Adipocyte (in vitro differentiated cells): ENCODE measurements at regions not wholly inside any gene's neighbourhood (a gene's known extent, or its start where the extent isn't known, plus 50 kb on each side); places are given as distances from the start of the nearest gene placed in this dataset.

Experiments
- DNase-seq: peaks from one replicate; pipeline ENCODE4 v3.0.0-alpha.2; 2015; ENCODE audit warnings: low read depth
- H3K27me3 ChIP-seq: replicated peaks from 2 replicates; pipeline ENCODE4 v1.7.0; 2013; ENCODE audit warnings: mild to moderate bottlenecking, low read length, moderate library complexity; ENCODE audit not compliant: control insufficient read depth, insufficient read depth
- H3K36me3 ChIP-seq: 2 replicates; pipeline ENCODE4 v1.7.0; 2013; ENCODE audit warnings: low read length, mild to moderate bottlenecking, moderate library complexity; ENCODE audit not compliant: control insufficient read depth, insufficient read depth, severe bottlenecking
- H3K4me1 ChIP-seq: 2 replicates; pipeline ENCODE4 v1.7.0; 2013; ENCODE audit warnings: mild to moderate bottlenecking, low read length, moderate library complexity; ENCODE audit not compliant: control insufficient read depth, insufficient read depth
- H3K4me3 ChIP-seq: 2 replicates; pipeline ENCODE4 v1.7.0; 2013; ENCODE audit warnings: mild to moderate bottlenecking, low read length, moderate library complexity
- H3K9ac ChIP-seq: 2 replicates; pipeline ENCODE4 v1.7.0; 2013; ENCODE audit warnings: mild to moderate bottlenecking, low read length, moderate library complexity
- H3K9me3 ChIP-seq: 2 replicates; pipeline ENCODE4 v1.7.0; 2013; ENCODE audit warnings: mild to moderate bottlenecking, low read length, moderate library complexity; ENCODE audit not compliant: control insufficient read depth

- Histone ChIP-seq H3K4me3 (no peak overlapping the region), H3K36me3 (no peaks in the 10 kb centered on the region), H3K4me1 (no peaks in the 10 kb centered on the region), H3K9ac (no peak overlapping the region), H3K27me3 (no peaks in the 10 kb centered on the region), H3K9me3 (peaks cover 3% of the 10 kb centered on the region)
- DNase-seq, result no peak
Observed at GRCh38 chr13:108036411-108036932, 178.9 kb downstream of the LIG4 start.

- peaks cover 3% of the 10 kb centered on the region for H3K9me3 ChIP-seq
- no peak overlapping the region for H3K4me3 ChIP-seq
- no peaks in the 10 kb centered on the region for H3K27me3 ChIP-seq
- H3K36me3 ChIP-seq, result no peaks in the 10 kb centered on the region
- H3K9ac ChIP-seq, result no peak overlapping the region
- no peak for DNase-seq
- H3K4me1 ChIP-seq, result no peaks in the 10 kb centered on the region
Observed at GRCh38 chr13:108034909-108035410, 180.4 kb downstream of the LIG4 start.

GRCh38 chr13:108033800-108034707 is 181.3 kb downstream of the LIG4 start:
- DNase-seq, result no peak
- no peak overlapping the region for H3K4me3 ChIP-seq
- no peak overlapping the region for H3K9ac ChIP-seq
- H3K27me3 ChIP-seq, result no peaks in the 10 kb centered on the region
- H3K9me3 ChIP-seq, result peaks cover 3% of the 10 kb centered on the region
- H3K4me1 ChIP-seq, result no peaks in the 10 kb centered on the region
- no peaks in the 10 kb centered on the region for H3K36me3 ChIP-seq

GRCh38 chr13:108031865-108032264 is 183.5 kb downstream of the LIG4 start:
- Histone ChIP-seq H3K27me3 (no peaks in the 10 kb centered on the region), H3K9ac (no peak overlapping the region), H3K4me3 (no peak overlapping the region), H3K9me3 (peaks cover 3% of the 10 kb centered on the region), H3K36me3 (no peaks in the 10 kb centered on the region), H3K4me1 (no peaks in the 10 kb centered on the region)
- no peak for DNase-seq

- Histone ChIP-seq H3K9me3 (peaks cover 6% of the 10 kb centered on the region), H3K4me1 (no peaks in the 10 kb centered on the region), H3K9ac (no peak overlapping the region), H3K4me3 (no peak overlapping the region), H3K36me3 (no peaks in the 10 kb centered on the region), H3K27me3 (no peaks in the 10 kb centered on the region)
- DNase-seq, result no peak
Observed at GRCh38 chr13:108030769-108031168, 184.6 kb downstream of the LIG4 start.

- Histone ChIP-seq H3K4me1 (no peaks in the 10 kb centered on the region), H3K36me3 (no peaks in the 10 kb centered on the region)
Observed at GRCh38 chr13:108026680-108027410, 188.5 kb downstream of the LIG4 start.

GRCh38 chr13:108020027-108020426 is 195.3 kb downstream of the LIG4 start:
- Histone ChIP-seq H3K4me1 (no peaks in the 10 kb centered on the region), H3K27me3 (no peaks in the 10 kb centered on the region), H3K9ac (no peak overlapping the region), H3K9me3 (peaks cover 9% of the 10 kb centered on the region), H3K4me3 (no peak overlapping the region), H3K36me3 (no peaks in the 10 kb centered on the region)
- no peak for DNase-seq

More at GRCh38 chr13:108026680-108027410, 188.5 kb downstream of the LIG4 start:
- H3K27me3 ChIP-seq, result no peaks in the 10 kb centered on the region
- no peak overlapping the region for H3K9ac ChIP-seq
- H3K4me3 ChIP-seq, result no peak overlapping the region
- H3K9me3 ChIP-seq, result peaks cover 3% of the 10 kb centered on the region
- DNase-seq, result no peak

GRCh38 chr13:108018371-108018870 is 196.9 kb downstream of the LIG4 start:
- Histone ChIP-seq H3K27me3 (no peaks in the 10 kb centered on the region), H3K36me3 (no peaks in the 10 kb centered on the region), H3K9me3 (peaks cover 12% of the 10 kb centered on the region), H3K9ac (no peak overlapping the region), H3K4me3 (no peak overlapping the region), H3K4me1 (no peaks in the 10 kb centered on the region)
- no peak for DNase-seq

- Histone ChIP-seq H3K36me3 (no peaks in the 10 kb centered on the region), H3K27me3 (no peaks in the 10 kb centered on the region), H3K4me1 (no peaks in the 10 kb centered on the region), H3K9ac (no peak overlapping the region), H3K4me3 (no peak overlapping the region), H3K9me3 (no peaks in the 10 kb centered on the region)
- DNase-seq, result no peak
Observed at GRCh38 chr13:108006619-108007018, 208.7 kb downstream of the LIG4 start.

- H3K27me3 ChIP-seq, result no peaks in the 10 kb centered on the region
- H3K4me3 ChIP-seq, result no peak overlapping the region
- no peaks in the 10 kb centered on the region for H3K9me3 ChIP-seq
- no peak for DNase-seq
- no peaks in the 10 kb centered on the region for H3K4me1 ChIP-seq
- no peak overlapping the region for H3K9ac ChIP-seq
- no peaks in the 10 kb centered on the region for H3K36me3 ChIP-seq
Observed at GRCh38 chr13:108005231-108005630, 210.1 kb downstream of the LIG4 start.

GRCh38 chr13:108003626-108004025 is 211.7 kb downstream of the LIG4 start:
- H3K9ac ChIP-seq, result no peak overlapping the region
- H3K27me3 ChIP-seq, result no peaks in the 10 kb centered on the region
- no peak overlapping the region for H3K4me3 ChIP-seq
- no peak for DNase-seq
- no peaks in the 10 kb centered on the region for H3K4me1 ChIP-seq
- H3K36me3 ChIP-seq, result no peaks in the 10 kb centered on the region
- no peaks in the 10 kb centered on the region for H3K9me3 ChIP-seq
